GM18498 (cell line): ENCODE measurements at regions not wholly inside any gene's neighbourhood (a gene's known extent, or its start where the extent isn't known, plus 50 kb on each side); places are given as distances from the start of the nearest gene placed in this dataset.

Experiments used
- ATAC-seq: cut with Tn5 transposase; IDR thresholded peaks from one replicate; pipeline ENCODE4 v1.9.1; 2021; ENCODE audit warnings: mild to moderate bottlenecking, moderate library complexity; ENCODE audit not compliant: unreplicated experiment

DNA sequence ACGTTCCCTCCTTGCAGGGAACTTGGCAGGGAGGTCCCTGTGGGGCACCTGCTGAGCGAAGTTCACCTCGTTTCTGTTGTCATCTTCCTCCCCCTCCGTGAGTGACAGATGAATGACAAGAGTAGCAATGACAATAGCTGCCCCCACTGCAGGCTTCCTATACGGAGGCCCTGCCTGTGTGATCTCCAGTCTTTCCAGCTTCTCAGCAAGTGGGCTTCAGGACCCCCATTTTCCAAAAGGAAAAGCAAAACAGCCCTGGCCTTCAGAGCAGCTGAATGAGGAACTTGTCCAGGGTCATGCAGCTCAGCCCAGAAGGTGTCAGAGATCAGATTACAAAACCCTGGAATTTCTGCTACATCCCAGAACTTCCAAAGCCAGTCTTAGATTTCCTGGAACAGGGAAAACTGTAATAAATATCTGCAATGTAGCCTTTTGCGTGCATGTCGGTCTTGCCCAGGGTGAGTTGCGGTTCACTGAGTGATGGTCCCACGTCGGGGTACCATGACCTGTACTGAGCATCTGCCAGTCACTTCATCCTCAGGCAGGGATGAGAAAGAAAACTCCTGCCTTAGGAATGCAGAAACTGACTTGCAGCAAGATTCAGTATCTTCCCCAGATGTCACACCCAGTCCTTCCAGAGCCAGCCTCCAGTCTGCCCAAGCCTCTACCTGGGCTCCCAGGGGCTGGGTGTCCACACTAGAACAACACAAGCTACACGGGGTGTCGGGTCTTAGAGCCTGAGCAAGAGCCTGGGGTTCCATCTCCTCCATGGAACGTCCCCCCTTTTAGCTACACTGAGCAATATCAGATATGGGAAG lies 1457.0 kb downstream of the BRD1 start:
- ATAC-seq: no peak

DNA sequence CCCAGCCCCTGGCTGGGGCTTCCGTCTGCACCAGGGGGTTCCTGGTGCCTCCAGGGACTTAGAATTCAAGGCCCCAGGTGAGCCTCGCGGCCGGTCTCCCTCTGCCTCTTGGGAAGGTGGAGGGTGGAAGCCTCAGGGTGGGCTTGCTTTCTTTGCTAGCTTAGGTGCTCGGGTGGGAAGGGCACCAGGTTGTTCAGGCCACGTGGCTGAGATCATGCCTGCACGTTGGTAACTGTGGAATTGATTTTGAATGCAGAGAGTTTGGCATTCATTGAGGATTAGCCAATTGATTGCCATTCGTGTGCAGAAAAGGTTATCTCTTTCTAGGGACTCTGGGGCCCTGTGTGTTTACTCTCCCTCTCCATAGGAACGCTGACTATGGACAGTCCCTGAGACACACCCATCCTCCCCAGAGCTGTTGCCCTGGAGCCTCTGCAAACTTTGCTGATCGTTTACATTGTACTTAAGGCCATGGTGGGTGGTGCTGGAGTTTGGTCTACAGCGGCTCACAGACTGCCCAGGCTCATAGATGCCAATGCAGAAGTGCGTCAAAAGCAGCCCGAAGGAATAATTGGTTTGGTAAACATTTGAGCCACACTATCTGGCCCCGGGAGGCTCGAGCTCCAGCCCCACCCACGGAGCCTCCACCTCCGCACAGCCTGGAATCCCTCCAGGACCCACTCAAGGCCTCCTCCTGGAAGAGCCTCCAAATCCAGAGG lies 1457.7 kb downstream of the BRD1 start:
- no peak for ATAC-seq

DNA sequence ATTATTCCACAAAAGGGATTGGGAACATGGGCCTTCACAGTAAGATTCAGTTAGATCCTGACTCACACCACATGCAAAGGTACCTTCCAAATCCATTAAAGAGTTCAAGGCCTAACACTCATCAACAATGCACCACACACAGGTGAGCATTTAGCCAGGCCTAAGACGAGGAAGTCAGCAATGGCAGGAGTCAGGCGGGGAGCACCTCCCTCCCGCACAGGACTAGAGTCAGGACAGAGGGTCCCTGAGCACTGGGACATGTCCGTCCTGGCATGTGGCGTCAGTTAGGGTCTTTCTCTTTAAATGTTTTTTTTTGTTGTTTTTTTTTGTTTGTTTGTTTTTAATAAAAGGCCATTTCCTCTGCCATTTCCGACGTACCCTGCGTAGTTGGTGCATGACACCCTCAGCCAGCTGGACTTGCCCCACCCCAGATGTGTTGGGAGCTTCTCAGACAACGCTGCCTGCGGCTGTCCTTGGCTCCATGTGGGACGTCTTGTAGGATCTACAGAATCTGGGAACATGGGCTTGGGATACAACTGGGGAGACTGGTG lies 1458.6 kb downstream of the BRD1 start:
- no peak for ATAC-seq

DNA sequence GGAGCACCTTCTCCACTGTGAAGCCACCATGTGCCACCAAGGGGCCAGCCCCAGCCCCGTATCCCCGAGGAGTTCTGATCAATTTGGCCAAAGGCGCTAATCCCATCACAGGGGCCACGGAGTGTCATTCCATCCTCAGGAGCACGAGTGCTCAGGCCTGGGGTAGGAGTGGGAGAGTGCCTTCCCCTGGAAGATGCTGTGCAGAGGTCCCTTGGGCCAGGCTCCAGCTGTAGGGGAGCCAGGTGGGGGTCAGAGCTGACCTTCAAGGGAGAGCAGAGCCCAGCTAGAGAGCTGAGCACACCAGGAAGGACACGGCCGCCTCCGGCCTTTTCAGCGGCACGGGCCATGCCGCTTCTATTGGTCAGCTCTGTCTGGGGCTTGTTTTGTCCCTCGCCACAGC lies 1459.9 kb downstream of the BRD1 start:
- no peak for ATAC-seq

DNA sequence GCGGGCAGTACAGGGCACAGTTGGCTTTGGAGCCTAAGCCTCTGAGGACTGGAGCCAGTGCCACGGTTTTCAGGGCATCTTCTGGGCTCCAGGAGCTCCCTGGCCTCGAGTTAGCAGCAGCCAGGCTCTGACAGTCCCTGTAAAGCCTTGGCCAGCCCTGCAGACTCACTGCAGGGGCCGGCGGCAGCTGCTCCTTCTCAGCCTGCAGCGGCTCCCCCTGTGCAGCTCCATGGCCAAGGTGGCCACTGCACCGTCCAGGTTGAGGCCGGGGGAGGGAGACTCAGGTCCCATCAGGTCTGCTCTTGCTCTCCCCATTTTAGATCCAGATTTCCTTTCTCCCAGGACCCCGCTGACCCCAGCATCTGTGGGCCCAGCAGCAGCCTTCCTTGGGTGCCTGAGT lies 1461.1 kb downstream of the BRD1 start:
- no peak for ATAC-seq

DNA sequence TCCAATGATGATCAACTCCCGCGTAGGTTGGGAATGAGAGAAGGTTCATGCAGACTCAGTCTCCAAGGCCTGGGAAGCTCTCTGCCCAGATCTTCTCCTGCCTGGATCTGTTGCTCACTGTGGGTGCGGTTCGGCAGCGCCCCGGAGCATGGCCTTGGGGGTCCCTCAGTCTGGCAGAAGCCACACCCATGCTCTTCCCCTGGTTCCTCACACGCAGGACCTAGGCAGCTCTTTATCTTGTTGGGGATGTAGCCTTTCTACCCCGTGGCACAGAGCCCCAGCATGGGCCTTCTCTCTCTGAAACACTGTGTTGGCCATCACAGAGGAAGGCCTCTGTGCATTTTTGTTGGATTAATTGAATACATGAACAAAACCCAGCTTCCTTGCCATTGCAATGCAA lies 1461.6 kb downstream of the BRD1 start:
- ATAC-seq: no peak

DNA sequence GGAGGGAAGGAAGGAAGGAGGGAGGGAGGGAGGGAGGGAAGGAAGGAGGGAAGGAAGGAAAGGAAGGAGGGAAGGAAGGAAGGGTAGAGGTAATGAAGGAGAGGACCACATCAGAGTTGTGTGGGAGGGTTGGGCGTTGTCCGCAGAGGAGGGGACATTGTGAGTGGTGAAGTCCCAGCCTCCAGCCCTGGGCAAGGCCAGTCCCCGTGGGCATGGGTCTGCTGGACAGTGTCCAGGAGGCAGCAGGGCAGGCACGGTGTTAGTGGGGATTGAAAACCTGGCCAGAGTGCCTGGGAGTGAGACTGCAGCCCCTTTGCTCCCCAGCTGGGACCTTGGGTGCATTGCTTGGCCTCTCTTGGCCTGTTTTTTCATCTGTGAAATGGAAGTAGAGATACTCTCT lies 1462.3 kb downstream of the BRD1 start:
- no peak for ATAC-seq

DNA sequence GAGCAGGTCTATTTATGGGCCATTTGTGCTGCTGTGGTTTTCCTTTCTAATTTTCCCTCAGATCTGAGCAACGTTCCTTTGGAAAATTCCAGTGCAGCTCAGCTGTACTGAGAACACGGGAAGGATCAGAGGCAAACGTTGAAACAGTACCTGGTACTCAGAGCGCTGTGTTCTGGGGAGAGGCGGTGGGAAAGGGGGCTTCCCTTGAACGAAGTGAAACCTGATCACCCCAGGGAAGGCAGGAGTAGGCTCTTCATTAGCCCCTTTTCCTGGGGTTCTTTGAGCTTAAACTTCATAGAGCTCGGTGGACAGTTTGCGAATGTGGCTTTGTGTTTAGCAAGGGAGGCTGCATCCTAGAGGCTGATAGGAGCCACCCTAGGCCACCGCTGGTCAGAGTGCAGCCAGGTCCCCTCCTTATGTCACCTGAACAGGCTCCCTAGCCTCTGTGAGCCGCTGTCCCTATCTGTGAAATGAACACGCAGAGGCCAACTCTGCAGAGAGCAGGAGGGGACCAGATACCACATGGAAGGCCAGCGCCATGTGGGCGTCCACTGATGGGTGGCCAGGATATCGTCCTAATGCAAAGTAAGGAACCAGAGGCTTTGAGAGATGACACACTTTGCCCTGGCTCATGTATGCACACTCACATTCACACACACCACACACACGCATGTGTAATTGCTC lies 1464.8 kb downstream of the BRD1 start:
- ATAC-seq: no peak

DNA sequence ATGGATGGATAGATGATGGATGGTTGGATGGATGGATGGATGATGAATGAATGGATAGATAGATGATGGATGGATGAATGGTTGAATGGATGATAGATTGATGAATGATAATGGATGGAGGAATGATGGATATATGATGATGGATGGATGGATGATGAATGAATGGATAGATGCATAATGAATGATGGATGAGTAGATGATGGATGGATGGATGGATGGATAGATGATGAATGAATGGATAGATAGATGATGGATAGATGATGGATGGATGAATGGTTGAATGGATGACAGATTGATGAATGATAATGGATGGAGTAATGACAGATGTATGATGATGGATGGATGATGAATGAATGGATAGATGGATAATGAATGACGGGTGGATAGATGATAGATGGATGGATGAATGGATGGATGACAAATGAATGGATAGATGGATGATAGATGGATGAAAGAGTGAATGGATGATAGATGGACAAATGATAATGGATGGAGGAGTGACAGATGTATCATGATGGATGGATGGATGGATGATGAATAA lies 1466.5 kb downstream of the BRD1 start:
- ATAC-seq: no peak

DNA sequence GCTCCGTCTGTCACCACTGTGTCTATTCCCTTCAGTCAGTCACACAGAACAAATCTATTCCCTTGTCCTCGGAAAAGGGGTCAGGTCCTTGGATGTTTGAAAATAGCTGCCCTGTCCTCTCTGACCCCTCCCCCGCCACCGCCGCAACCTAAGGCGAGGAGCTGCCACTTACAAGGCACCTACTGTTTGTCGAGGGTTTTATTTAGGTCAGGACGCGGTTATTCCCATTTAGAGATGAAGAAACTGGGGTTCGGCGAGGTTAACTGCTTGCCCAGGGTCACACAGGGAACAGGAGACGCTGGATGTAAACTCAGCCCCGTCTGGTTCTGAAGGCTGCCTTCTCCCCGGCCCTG lies 1468.1 kb downstream of the BRD1 start:
- ATAC-seq: no peak

DNA sequence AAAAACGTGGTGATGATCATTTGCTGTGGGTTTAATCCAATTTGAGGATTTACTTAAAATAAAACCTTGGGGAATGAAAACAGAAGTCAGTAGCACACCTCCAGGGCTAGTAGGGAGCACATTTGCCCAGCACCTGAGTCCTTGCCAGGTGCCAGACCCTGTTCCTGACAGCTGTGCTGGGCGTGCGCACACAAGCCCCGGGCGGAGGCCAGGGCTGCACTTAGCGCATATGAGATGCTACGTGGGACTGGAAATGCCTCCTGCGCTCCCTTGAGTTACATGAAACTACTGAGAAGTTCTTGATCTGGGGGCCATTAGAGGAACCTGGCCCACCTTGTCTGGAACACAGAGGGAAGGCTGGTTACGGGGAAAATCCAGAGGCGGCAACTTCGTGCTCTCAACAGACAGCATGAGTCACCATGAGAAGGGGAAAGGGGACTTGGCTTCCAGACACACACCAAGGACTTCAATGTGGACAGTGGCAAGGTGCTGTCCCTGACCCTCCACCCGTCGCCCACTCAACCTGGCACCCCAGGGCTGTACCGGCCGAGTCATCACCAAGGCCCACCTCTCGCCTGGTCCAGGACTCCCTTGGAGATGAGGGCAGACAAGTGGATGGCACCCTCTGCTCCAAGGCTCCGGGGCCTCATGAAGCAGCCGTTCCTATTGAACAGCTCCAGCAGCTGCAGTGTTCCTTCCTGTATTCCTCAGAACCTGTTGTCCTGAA lies 1468.6 kb downstream of the BRD1 start:
- no peak for ATAC-seq

DNA sequence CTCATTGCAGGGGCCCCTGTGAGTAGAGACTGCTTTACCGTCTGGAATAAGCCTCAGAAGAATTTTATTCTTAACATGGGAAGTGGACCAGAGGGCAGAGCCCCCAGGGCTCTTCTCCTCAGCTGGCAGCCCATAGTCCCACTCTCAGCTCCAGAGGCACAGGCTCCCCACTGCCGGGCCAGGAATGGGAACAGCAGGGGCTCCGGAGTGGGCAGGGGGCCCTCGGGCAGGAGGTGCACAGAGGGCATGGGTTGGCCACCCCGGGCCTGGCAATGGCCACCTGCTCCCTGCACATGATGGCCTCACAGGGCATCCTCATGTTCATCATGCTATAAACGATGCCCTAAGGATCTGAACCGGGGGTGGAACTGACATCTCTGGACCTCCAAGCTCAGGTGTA lies 1469.7 kb downstream of the BRD1 start:
- ATAC-seq: no peak

DNA sequence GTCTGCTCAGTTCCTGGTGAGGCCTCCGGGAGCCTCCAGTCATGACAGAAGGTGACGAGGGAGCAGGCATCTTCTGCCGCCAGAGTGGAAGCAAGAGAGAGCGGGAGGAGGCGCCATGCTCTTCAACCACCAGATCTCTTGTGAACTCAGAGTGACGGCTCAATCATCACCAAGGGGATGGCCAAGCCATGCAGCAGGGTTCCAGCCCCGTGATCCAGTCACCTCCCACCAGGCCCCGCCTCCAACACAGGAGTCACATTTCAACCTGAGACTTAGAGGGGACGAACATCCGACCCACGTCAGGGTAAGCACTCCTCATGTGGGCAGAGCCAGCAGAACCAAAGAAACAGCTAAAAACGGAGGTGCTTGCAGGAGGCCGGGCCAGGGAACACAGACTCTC lies 1470.5 kb downstream of the BRD1 start:
- ATAC-seq: no peak

DNA sequence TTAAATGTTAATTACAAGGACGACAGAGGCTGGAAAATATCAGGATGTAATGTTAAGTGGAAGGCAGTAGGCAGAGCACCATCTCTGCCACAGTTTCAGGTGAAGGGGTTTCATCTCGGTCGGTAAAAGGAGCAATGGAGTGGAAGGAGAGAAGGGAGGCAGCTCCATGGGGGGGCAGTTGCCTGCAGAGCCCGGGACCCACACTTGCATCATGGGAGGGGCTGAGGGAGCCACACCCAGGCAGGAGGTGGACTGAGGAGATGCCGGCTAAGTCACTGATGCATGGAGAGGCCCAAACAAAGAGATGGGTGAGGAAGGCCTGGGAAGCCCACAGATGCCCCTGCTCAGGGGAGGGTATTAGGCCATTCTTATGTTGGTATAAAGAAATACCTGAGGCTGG lies 1470.9 kb downstream of the BRD1 start:
- no peak for ATAC-seq

DNA sequence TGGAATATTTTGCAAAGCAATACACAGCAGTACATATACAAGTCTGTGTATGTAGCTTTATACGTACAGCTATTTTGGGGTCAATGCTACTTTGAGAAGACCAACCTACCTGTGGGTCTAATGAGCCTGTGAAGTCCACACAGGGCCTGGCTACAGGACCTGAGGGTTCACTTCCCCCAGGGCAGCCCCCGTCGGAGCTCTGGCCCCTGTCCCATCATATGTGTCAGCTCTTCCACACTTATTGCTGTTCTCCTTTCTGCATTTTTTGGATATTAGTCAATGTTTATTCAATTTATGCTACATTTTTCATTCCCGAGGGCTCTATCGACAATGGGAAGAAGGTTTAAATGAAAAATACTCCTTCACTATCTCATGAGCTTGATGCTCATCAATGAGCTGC lies 1473.6 kb downstream of the BRD1 start:
- no peak for ATAC-seq

DNA sequence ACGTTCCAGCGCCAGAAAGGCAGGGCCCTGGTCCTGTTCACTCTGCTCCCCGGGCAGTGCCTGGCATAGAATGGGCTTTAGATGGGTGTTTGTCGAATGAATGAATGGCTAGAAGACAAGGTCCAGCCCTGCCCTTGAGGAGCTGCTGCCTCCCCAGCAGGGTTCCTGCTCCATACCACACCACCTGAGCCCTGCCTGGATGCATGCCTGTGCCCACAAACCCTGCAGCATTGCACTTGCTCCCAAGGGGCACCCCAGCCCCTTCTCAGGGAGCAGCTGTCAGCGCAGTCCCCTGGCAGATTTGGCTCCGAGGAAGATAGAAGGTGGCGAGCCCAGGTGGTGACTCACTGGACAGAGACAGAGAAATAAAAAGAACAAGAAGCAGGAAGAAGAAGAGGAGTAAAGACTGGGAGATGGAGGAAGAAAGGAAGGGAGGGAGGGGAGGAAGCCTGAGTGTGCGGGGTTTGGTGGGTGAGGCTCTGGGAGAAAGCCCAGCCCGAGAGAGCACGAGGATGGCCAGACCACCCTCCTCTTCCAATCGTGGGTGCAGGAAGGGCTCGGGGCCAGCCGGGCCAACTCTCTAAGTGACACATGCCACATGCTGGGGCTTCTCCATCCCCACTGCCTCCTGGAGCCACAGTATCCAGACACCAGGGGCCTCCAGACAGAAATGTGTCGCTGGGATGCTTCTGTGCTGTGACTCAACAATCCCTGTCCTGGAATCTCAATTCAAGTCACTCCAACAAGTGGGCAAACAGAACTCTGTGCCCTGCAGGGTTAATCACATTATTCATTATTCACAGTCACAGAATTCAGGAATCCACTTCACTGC lies 1474.3 kb downstream of the BRD1 start:
- ATAC-seq: no peak

DNA sequence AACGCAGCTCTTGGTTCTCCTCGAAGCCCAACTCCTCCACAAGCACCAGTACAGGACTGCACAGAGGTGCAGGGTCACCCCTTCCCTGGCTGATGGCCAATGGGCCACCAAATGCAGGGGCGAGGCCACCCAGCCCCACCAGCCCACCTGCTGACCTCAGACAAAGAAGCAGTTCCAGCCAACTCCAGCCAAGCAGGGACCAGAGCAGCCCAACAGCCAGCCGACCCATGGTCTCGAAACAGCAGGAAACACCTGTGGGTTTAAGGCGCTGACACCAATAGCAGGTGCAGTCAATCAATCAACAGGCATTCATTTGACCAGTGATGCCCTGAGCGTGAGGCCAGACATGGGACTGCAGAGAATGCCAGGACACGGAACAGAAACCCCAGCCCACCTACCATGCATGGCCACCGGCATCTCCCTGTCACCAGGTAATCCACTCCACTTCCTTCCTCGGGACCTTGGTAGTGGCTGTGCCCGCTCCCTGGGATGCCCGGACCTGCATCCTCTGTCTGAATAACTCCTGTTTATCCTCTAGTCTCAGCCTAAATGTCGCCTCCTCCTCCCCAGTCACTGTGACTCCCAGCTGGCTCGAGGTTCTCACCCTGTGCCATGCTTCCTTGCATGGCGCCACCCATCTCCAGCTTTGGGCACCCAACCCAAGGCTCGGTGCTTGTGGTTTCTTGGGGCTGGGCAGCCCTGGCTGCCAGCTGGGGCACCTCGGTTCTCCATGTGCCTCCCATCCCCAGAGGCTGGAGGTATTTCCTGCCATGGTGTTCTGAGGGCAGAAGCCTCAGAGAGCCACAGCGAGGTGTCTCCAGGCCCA lies 1475.4 kb downstream of the BRD1 start:
- no peak for ATAC-seq

DNA sequence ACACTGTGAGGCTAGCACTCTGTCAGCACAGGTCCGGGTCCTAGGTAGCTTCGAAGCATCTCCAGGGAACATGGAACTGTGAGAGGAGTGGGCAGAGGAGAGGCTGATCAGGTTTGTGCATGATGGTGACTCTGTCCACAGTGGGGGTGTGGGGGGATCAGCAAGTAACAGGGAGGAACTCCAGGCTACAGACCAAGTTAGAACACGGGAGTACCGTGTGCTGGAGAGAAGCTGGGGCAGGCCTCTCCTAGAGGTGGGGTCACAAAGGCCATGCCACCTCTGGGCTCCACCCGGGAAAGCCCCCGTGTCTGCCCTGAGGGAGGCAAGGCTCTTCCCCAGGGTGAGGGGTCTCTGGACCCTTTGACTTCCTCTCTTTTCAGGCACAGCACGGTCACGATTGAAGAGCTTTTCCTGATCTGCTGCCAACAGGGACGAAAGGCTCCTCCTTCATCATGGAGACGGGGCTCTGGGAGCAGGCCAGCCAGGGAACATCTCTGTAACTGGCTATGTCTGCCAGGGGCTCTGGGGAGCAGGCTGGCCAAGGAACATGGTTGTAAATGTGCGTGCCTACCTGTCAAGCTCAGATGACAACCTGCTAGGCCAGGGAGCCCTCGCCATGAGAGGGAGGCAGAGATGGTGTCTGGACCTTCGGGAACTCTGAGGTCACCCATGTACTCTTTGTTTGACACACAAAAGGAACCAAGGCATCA lies 1476.1 kb downstream of the BRD1 start:
- no peak for ATAC-seq
